ENCODE measurements at regions not wholly inside any gene's neighbourhood (a gene's known extent, or its start where the extent isn't known, plus 50 kb on each side); places are given as distances from the start of the nearest gene placed in this dataset.

- TF ChIP-seq CTCF (conservative IDR thresholded peaks at IDR 0.05 in 1 of 2, IDR thresholded peaks at IDR 0.05 in 1 of 2; ENCODE audit: low read depth in 1 of 2, low read length in 2 of 2), result no peak
- no peak for TF ChIP-seq EZH2 (IDR thresholded peaks at IDR 0.05; ENCODE audit: low read length, missing control alignments)
Measured at GRCh38 chr5:61245936-61246335, 83.7 kb upstream of the SMIM15 start.
